PC-3 (cell line): ENCODE measurements at regions not wholly inside any gene's neighbourhood (a gene's known extent, or its start where the extent isn't known, plus 50 kb on each side); places are given as distances from the start of the nearest gene placed in this dataset.

Experiments
- ATAC-seq: fragments of 200-7000 bp; cut with Tn5 transposase; 2 replicates; pipeline ENCODE4 v1.9.1; 2020; ENCODE audit warnings: mild to moderate bottlenecking, moderate library complexity
- BruUV-seq: library from RNA; stranded (reverse); fragments of 400-500 nt; replicated peaks from 2 replicates; lab custom pipeline; 2021; lab: Mats Ljungman, UMichigan
- CTCF ChIA-PET: fragments of 300-600 bp; sonication (Branson Sonifier 250); formaldehyde crosslinking; loops from one replicate; lab custom pipeline; 2022; ENCODE audit warnings: antibody characterized with exemption; lab: Charles Lee
- POLR2A ChIA-PET: fragments of 300-600 bp; sonication (Branson Sonifier 250); formaldehyde crosslinking; loops from one replicate; lab custom pipeline; 2022; ENCODE audit warnings: antibody characterized with exemption; ENCODE audit not compliant: unreplicated experiment; lab: Charles Lee
- DNase-seq: peaks from one replicate; pipeline ENCODE4 v3.0.0-alpha.2; 2015
- H2AFZ ChIP-seq: fragments of 300-600 bp; sonication (generic); 2 replicates; pipeline ENCODE4 v1.6.0; 2016; ENCODE audit warnings: antibody characterized with exemption, low read length
- H3F3A ChIP-seq: fragments of 300-600 bp; sonication (generic); one replicate; pipeline ENCODE4 v1.6.0; 2017; ENCODE audit warnings: antibody characterized with exemption, low read length, control low read depth, mild to moderate bottlenecking; ENCODE audit not compliant: unreplicated experiment
- H3K27ac ChIP-seq: fragments of 300-600 bp; sonication (generic); 2 replicates; pipeline ENCODE4 v1.5.1; 2016; ENCODE audit warnings: mild to moderate bottlenecking, low read length
- H3K27me3 ChIP-seq: fragments of 300-600 bp; sonication (generic); 2 replicates; pipeline ENCODE4 v1.6.1; 2016; ENCODE audit warnings: low read length, mixed read lengths
- H3K36me3 ChIP-seq: fragments of 300-600 bp; sonication (generic); 2 replicates; pipeline ENCODE4 v1.6.1; 2016; ENCODE audit warnings: low read depth, mixed run types, low read length, mixed read lengths
- H3K4me1 ChIP-seq: fragments of 300-600 bp; sonication (generic); 2 replicates; pipeline ENCODE4 v1.5.1; 2016; ENCODE audit warnings: low read length; ENCODE audit not compliant: insufficient read depth
- H3K4me2 ChIP-seq: fragments of 300-600 bp; sonication (generic); 2 replicates; pipeline ENCODE4 v1.6.0; 2016; ENCODE audit warnings: low read length
- H3K4me3 ChIP-seq: fragments of 300-600 bp; sonication (generic); 2 replicates; pipeline ENCODE4 v1.5.1; 2016; ENCODE audit warnings: mild to moderate bottlenecking, low read length, mixed read lengths
- H3K79me2 ChIP-seq: fragments of 300-600 bp; sonication (generic); 2 replicates; pipeline ENCODE4 v1.6.1; 2017; ENCODE audit warnings: low read length, mixed read lengths
- H3K9ac ChIP-seq: fragments of 300-600 bp; sonication (generic); 2 replicates; pipeline ENCODE4 v1.6.0; 2016; ENCODE audit warnings: mild to moderate bottlenecking, low read length
- H3K9me2 ChIP-seq: fragments of 300-600 bp; sonication (generic); replicated peaks from 2 replicates; pipeline ENCODE4 v1.6.1; 2016; ENCODE audit warnings: mixed run types, low read length, mixed read lengths
- H3K9me3 ChIP-seq: fragments of 300-600 bp; sonication (generic); 2 replicates; pipeline ENCODE4 v1.6.1; 2016; ENCODE audit warnings: low read length, mixed read lengths
- H4K20me1 ChIP-seq: fragments of 300-600 bp; sonication (generic); 2 replicates; pipeline ENCODE4 v1.6.1; 2016; ENCODE audit warnings: low read length, mixed read lengths
- CTCF ChIP-seq: fragments of 300-600 bp; sonication (generic); conservative IDR thresholded peaks from 2 replicates; pipeline ENCODE4 v1.5.1; 2017; ENCODE audit warnings: antibody characterized with exemption, low read depth, mild to moderate bottlenecking, low read length
- EZH2 ChIP-seq: fragments of 300-600 bp; sonication (generic); IDR thresholded peaks from one replicate; pipeline ENCODE4 v1.6.1; 2017; ENCODE audit warnings: antibody characterized with exemption, mild to moderate bottlenecking, low read length; ENCODE audit not compliant: unreplicated experiment
- EZH2phosphoT487 ChIP-seq: fragments of 300-600 bp; sonication (generic); IDR thresholded peaks from 2 replicates; pipeline ENCODE4 v1.6.1; 2018; ENCODE audit warnings: mild to moderate bottlenecking, antibody characterized with exemption, low read length, borderline replicate concordance
- intact Hi-C: fragments of 100-400 bp; cut with micrococcal nuclease; formaldehyde crosslinking; loops from 2 replicates; pipeline ENCODE4 v1.9.0; 2023

GRCh38 chr1:81053826-81054225 is 746.9 kb upstream of the ADGRL2 start:
- intact Hi-C loops, result no loop called here
- Histone ChIP-seq H3K4me1 (no peaks in the 10 kb centered on the region), H3K36me3 (no peaks in the 10 kb centered on the region), H3K79me2 (no peaks in the 10 kb centered on the region), H2AFZ (no peak overlapping the region), H3F3A (no peaks in the 10 kb centered on the region), H4K20me1 (no peaks in the 10 kb centered on the region), H3K27ac (no peak overlapping the region), H3K9me2 (no peaks in the 10 kb centered on the region), H3K9ac (no peak overlapping the region), H3K9me3 (no peaks in the 10 kb centered on the region), H3K4me3 (no peak overlapping the region), H3K4me2 (no peak overlapping the region), H3K27me3 (no peaks in the 10 kb centered on the region)
- POLR2A ChIA-PET, result no interaction called here
- DNase-seq (no peak), ATAC-seq (no peak)
- no TSS peak for BruUV-seq
- CTCF ChIA-PET, result no interaction called here
- TF ChIP-seq EZH2phosphoT487 (no peak), EZH2 (no peak), CTCF (no peak)

GRCh38 chr1:81052162-81052561 is 748.6 kb upstream of the ADGRL2 start:
- no peak overlapping the region for H3K27ac ChIP-seq
- intact Hi-C loops, result no loop called here
- no peak for ATAC-seq

GRCh38 chr1:81050390-81050789 is 750.3 kb upstream of the ADGRL2 start:
- Histone ChIP-seq H3K4me3 (no peak overlapping the region), H3K36me3 (no peaks in the 10 kb centered on the region), H3K79me2 (no peaks in the 10 kb centered on the region), H3K4me1 (no peaks in the 10 kb centered on the region), H3K9me3 (no peaks in the 10 kb centered on the region), H3K9ac (no peak overlapping the region), H3K27ac (no peak overlapping the region), H2AFZ (no peak overlapping the region), H4K20me1 (no peaks in the 10 kb centered on the region), H3K4me2 (no peak overlapping the region), H3F3A (no peaks in the 10 kb centered on the region), H3K9me2 (no peaks in the 10 kb centered on the region), H3K27me3 (no peaks in the 10 kb centered on the region)
- ChIA-PET CTCF (no interaction called here), POLR2A (no interaction called here)
- BruUV-seq, result no TSS peak
- intact Hi-C loops, result no loop called here
- TF ChIP-seq CTCF (no peak), EZH2phosphoT487 (no peak), EZH2 (no peak)
- no peak for DNase-seq
- ATAC-seq, result no peak

More at GRCh38 chr1:81052162-81052561, 748.6 kb upstream of the ADGRL2 start:
- Histone ChIP-seq H3K4me1 (no peaks in the 10 kb centered on the region), H3K4me3 (no peak overlapping the region), H3K9me2 (no peaks in the 10 kb centered on the region), H3K79me2 (no peaks in the 10 kb centered on the region), H3K4me2 (no peak overlapping the region), H3F3A (no peaks in the 10 kb centered on the region), H3K27me3 (no peaks in the 10 kb centered on the region), H3K9me3 (no peaks in the 10 kb centered on the region), H3K9ac (no peak overlapping the region), H2AFZ (no peak overlapping the region), H3K36me3 (no peaks in the 10 kb centered on the region), H4K20me1 (no peaks in the 10 kb centered on the region)
- no TSS peak for BruUV-seq
- POLR2A ChIA-PET, result no interaction called here
- no peak for DNase-seq
- CTCF ChIA-PET, result interaction anchor here (0.5 kb wide), 1 partner anchor 385 kb away, joined by 3 read pairs; no protein-coding TSS in a partner anchor
- no peak for TF ChIP-seq EZH2
- no peak for TF ChIP-seq CTCF
- TF ChIP-seq EZH2phosphoT487, result no peak
